VCaP (cell line): ENCODE measurements at regions not wholly inside any gene's neighbourhood (a gene's known extent, or its start where the extent isn't known, plus 50 kb on each side); places are given as distances from the start of the nearest gene placed in this dataset.

Experiments used
- H3K27ac ChIP-seq: fragments of 450-650 bp; 2 replicates; pipeline ENCODE4 v1.5.1; 2017
- CTCF ChIP-seq: fragments of 450-650 bp; conservative IDR thresholded peaks from 2 replicates; pipeline ENCODE4 v1.5.1; 2017; ENCODE audit warnings: mild to moderate bottlenecking, moderate library complexity

- TF ChIP-seq CTCF: no peak
- H3K27ac ChIP-seq: no peak overlapping the region
These were observed 81.8 kb upstream of the MEF2C start for GRCh38 chr5:88964831-88965230.

DNA sequence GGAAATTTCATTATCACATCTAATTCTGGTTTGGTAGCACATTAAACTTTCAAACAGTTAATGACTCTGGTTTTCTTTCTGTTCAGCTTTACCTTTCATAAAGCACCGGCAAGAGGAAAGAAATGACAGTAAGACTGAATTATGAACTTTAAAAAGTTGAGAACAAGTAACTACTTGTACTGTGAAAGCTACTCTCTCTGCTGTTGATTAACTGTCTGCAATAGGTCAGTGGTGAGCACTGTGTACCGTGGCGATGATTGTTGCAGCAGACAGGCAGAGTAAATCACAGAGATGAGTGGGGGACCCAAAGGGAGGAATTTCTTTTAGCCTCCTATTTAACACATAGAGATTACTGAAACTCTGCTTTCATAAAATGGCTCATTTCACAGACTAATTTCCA, 74.0 kb upstream of the MEF2C start:
- no peak overlapping the region for H3K27ac ChIP-seq
- no peak for TF ChIP-seq CTCF

- H3K27ac ChIP-seq: no peak overlapping the region
- no peak for TF ChIP-seq CTCF
These were observed 73.4 kb upstream of the MEF2C start for GRCh38 chr5:88956416-88956815.

DNA sequence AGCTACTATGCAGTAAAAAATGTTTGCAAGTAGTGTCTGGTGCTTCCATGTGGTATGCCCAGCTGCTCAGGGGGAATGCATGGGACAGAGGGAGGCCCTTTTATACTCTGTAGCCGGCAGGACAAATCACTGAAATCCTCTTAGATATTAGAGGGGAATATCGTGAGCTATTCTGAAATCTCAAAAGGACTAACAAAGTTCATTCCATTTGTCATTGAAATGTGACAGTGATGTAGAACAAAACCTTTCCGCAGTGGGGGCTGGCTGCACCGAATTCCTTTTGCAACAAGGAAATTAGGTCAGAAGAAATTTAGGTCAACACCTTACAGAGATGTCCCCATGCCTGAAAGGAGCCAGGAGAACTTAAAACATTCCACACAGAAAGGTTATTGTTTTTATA, 72.4 kb upstream of the MEF2C start:
- TF ChIP-seq CTCF: no peak
- H3K27ac ChIP-seq: no peak overlapping the region

- no peak overlapping the region for H3K27ac ChIP-seq
- TF ChIP-seq CTCF: no peak
These were observed 71.5 kb upstream of the MEF2C start for GRCh38 chr5:88954511-88954910.

DNA sequence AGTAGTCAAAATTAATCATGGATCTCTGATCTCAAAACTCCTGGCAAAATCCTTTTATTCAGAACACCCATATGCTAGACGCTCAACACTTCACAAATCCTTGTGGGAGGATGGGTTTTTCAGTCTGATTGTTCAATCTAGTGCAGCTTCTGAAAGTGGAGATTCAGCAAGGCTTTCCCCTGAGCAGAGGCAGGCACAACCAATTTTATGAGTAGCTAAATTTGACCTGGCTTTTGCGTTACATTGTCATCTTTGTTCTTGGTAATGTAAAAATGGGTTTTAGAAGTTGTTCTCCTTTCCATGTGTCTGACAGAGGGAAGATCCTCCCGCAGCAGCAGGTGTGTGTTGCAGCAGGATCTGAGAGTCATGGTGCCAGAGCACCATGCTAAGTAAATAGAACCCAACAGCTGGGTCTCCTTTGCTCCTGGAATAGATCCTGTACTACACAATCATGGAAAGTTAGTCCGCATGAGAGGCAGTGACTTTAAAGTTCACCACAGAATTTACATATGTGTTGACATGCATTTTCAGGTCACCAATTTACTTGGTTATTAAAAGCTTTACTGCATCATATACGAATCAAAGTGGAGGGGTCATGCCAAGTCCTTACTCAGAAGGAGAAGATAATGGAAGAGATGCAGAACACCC, 70.1 kb upstream of the MEF2C start:
- H3K27ac ChIP-seq: no peak overlapping the region
- TF ChIP-seq CTCF: no peak

DNA sequence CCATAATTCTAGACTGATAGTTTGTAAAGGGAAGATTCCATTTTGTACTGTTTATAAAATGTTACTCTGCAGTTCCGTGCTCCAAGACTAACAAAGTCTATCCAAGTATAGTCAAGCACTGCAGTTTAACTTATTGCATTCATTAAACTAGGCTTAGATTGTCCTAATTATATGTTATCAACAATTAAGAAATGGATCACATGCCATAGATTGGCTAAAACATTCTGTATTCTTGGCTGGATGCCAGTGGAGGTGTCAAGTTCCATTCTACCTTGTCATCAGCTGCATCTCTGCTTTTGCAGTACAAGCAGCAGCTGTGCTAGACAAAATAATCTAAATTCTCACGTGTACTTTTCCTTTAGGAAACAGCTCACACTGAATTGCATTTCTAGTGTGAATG, 69.4 kb upstream of the MEF2C start:
- no peak overlapping the region for H3K27ac ChIP-seq
- TF ChIP-seq CTCF: no peak
